ENCODE measurements at regions not wholly inside any gene's neighbourhood (a gene's known extent, or its start where the extent isn't known, plus 50 kb on each side); places are given as distances from the start of the nearest gene placed in this dataset.

- Histone ChIP-seq H3K27ac (peak overlapping the region in 1 of 2 donors; percentile 18), H3K36me3 (no peaks in the 10 kb centered on the region), H3K4me3 (no peak overlapping the region), H3K4me1 (peaks cover 5 to 8% of the 10 kb centered on the region in 2 donors), H3K27me3 (no peaks in the 10 kb centered on the region), H3K9me3 (peaks cover 0 to 8% of the 10 kb centered on the region in 2 donors)
- no peak for TF ChIP-seq CTCF (IDR thresholded peaks at IDR 0.05)
- intact Hi-C loops (cut with DNase I) = no loop called here
- no peak for DNase-seq
- ATAC-seq = peak; percentile 56
Observed at GRCh38 chr4:184275766-184276165, 58.1 kb upstream of the ENPP6 start.

- intact Hi-C loops (cut with DNase I) = no loop called here
- DNase-seq (no peak), ATAC-seq (peak; percentile 51)
- Histone ChIP-seq H3K9me3 (peaks cover 0 to 8% of the 10 kb centered on the region in 2 donors), H3K27me3 (no peaks in the 10 kb centered on the region), H3K36me3 (no peaks in the 10 kb centered on the region), H3K4me1 (peaks cover 0 to 5% of the 10 kb centered on the region in 2 donors), H3K27ac (no peak overlapping the region), H3K4me3 (no peak overlapping the region)
- TF ChIP-seq CTCF (IDR thresholded peaks at IDR 0.05) = no peak
Observed at GRCh38 chr4:184274286-184274951, 56.7 kb upstream of the ENPP6 start.

DNA sequence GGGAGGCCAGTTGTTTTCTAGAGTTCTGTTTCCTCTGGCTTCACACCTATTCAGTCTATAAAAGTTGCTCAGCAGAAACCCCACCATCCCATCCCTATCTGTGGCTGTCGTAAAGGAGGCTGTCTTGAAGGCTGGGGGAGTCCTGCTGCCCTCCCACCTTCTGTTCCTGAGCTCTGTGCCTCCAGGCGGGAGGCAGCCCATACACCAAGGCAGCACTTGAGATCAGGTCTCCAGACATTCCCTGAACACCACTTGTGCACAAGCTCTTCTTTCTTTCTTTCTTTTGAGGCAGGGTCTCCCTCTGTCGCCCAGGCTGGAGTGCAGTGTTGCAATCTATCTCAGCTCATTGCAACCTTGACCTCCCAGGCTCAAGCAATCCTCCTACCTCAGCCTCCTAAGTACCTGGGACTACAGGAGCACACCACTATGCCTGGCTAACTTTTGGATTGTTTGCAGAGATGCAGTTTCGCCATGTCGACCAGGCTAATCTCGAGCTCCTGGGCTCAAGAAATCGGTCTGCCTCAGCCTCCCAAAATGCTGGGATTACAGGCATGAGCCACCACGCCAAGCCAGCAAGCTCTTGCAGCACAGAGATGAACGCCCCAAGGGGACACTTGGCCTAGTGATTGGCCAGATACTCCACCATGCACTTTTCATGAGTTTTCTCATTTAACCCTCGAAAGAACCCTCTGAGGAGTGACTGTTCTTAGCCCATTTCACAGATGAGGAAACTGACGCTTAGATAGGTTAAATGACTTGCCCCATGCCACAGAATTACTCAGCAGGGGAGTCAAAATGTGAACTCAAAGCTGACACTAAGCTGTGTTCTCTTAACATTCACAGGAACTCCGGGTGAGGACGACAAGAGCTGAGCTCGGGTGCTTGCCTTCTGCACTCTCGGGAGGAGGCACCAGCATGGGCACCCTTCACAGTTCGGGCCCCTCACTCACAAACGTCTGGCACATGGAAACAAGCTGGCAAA, 55.8 kb upstream of the ENPP6 start:
- ATAC-seq (no peak), DNase-seq (no peak)
- Histone ChIP-seq H3K9me3 (peaks cover 0 to 8% of the 10 kb centered on the region in 2 donors), H3K36me3 (no peaks in the 10 kb centered on the region), H3K4me3 (no peak overlapping the region), H3K27me3 (no peaks in the 10 kb centered on the region), H3K4me1 (peaks cover 0 to 5% of the 10 kb centered on the region in 2 donors), H3K27ac (no peak overlapping the region)
- intact Hi-C loops (cut with DNase I) = no loop called here
- no peak for TF ChIP-seq CTCF (IDR thresholded peaks at IDR 0.05)

DNA sequence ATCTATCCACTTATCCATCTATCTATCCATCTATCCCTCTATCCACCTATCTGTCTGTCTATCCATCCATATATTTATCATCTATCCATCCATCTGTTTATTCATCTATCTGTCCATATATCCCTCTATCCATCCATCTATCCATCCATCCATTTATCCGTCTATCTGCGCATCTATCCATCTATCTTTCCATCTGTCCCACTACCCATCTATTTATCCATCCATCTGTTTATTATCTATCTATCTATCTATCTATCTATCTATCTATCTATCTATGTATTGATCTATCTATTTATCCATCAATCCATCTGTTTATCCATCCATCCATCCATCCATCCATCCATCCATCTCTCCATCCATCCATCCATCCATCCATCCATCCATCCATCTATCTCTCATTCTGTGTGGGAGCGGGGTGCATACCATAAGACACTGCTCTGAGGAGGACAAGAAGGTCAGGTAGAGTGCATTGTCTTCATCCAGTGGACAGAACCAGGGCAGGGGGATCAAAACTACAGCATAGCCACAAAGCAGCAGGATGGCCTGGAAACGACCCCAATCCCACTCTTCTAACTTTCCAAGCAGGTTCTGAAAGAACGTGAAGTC, 53.2 kb upstream of the ENPP6 start:
- intact Hi-C loops (cut with DNase I) = no loop called here

More for the DNA sequence above, 53.2 kb upstream of the ENPP6 start:
- H3K27me3 ChIP-seq = no peaks in the 10 kb centered on the region
- H3K4me1 ChIP-seq = peaks cover 5 to 12% of the 10 kb centered on the region in 2 donors
- H3K27ac ChIP-seq = no peak overlapping the region
- ATAC-seq (no peak), DNase-seq (no peak)
- H3K36me3 ChIP-seq = no peaks in the 10 kb centered on the region
- H3K9me3 ChIP-seq = no peaks in the 10 kb centered on the region
- no peak for TF ChIP-seq CTCF (IDR thresholded peaks at IDR 0.05)
- H3K4me3 ChIP-seq = no peak overlapping the region

Data from left lung (tissue), 4 donors.